Iris pigment epithelial cell (primary cell): ENCODE measurements at regions not wholly inside any gene's neighbourhood (a gene's known extent, or its start where the extent isn't known, plus 50 kb on each side); places are given as distances from the start of the nearest gene placed in this dataset.
"Not testable (repeated sequence)": the region's sequence is repeated elsewhere in the genome, so short reads cannot be mapped to it uniquely, and the experiment has no call there.

ENCODE experiments used
- DNase-seq: peaks from one replicate; pipeline ENCODE4 v3.0.0-alpha.2; 2011; ENCODE audit warnings: low read depth

DNA sequence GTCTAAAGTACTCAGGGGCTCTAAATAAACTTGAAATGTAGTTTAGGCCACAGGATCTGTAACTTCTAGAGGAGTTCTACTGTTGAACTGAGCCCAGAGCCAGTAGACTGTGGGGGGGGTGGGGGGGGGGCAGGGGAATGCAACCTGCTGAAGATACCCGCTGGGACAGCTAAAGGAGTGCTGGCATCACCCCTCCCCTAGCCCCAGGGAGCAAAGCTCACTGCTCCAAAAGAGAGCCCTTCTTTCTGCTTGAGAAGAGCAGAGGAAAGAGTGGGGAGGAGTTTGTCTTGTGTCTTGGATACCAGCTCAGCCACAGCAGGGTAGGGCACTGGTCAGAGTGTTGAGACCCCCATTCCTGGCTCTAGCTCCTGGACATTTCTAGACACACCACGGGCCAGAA lies 414.0 kb upstream of the KLHL29 start:
- DNase-seq = no peak

DNA sequence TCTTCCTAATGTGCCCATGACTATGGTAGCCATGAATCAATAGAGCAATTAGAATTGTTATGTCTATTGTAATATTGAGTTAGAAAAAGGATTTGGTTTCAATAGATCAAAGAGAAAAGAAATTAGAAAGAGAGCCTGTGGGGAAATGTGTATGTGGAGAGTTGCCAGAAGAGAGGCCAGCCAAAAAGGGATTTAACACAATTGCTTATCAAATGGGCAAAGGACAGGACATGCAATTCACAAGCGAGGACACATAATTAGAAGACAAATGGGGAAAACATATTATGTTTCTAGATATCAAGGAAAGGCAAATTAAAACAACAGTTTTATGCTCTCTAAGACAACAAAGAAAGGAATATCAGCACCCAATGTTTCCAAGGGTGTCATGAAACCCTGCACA lies 403.2 kb upstream of the KLHL29 start:
- DNase-seq = no peak

DNA sequence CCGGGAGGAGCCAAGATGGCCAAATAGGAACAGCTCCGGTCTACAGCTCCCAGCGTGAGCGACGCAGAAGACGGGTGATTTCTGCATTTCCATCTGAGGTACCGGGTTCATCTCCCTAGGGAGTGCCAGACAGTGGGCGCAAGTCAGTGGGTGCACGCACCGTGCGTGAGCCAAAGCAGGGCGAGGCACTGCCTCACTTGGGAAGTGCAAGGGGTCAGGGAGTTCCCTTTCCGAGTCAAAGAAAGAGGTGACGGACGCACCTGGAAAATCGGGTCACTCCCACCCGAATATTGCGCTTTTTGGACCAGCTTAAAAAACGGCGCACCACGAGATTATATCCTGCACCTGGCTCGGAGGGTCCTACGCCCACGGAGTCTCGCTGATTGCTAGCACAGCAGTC lies 400.8 kb upstream of the KLHL29 start:
- DNase-seq = not testable (repeated sequence)

DNA sequence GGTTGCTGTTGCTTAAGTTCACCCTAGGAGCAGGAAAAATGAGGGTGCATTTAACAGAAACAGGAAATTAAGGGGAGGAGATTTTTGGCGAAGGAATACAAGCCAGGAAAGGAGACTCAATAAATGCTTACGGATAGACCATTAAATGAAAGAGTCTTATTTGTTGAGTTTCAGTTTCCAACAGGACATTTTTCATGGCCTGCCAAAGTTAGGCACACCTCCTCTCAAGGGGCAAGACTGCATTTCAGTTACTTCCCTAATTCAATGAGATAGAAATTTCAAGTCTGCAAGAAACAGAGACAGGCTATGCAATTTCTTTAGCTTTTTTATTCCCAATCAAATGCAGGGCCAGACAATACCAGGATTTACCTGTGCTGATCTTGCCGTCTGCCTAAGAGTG lies 394.7 kb upstream of the KLHL29 start:
- DNase-seq = no peak

DNA sequence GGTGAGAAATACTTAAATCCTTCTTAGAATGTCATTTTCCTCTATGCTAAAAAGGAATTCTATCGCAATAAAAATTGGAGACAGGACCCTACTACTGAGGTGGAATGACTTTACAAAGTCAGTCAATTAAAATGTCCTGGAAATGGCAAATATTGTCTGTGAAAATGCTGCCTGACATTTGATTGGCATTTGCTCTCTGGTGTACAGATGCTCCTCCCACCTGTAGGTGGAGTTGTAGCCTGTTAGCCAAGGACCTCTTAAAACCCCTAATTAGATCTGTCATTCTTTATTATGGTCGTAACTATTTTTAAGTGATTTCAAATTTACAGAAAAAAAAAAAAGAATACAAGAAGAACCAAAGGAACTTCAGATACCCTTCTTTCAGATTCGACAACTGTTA lies 393.1 kb upstream of the KLHL29 start:
- DNase-seq = no peak

DNA sequence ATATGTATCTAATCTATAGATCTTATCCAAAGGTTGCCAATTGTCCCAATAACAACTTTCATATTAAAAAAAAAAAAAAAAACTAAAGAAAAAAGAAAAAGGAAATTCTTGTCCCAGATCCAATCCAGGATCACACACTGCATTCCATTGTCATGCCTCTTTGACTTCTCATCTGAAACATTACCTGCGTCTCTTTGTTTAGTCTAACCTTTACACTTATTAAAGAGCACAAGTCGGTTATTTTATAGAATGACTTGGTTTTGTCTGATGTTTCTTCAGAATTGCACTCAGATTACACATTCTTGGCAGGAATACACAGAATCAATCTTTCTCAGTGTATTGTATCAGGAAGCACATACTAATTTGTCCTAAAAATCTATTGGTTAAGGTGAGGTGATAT lies 392.5 kb upstream of the KLHL29 start:
- no peak for DNase-seq

DNA sequence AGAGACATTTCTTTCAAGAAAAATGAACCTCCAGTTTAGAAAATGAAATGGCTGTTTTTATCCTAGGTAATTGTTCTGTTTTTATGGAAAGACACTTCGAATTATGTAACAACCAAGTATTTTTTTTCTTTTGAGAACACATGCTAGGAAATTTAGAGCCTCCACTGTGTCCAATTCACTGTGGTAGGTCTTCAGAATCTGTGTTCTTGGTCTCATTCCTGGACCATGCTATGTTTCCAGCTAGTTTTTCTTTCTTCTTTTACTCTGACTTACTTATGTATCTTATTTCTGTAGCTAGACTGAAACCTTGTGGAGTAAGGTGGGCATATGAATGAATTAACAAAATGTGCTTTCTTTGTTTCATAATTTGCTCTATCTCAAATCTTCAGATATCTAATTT lies 391.7 kb upstream of the KLHL29 start:
- DNase-seq = no peak

DNA sequence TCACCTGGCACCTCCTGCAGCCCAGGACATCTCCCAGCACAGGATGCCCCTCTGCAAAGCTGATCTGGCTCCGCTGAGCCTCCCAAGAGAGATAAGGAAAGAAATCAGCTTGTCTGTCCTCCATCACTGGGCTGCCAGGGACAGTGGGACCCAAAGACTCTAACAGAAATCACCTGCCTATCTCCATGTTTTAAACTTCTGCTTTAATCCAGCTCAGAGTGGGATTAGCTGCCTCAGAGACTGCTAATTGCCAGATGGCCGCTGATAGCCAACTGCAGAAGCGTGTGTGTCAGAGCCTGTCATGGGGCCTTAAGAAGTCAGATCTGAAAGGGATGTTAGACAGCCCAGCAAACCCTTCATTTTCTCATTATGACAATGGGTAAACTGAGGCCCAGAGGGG lies 389.4 kb upstream of the KLHL29 start:
- no peak for DNase-seq

DNA sequence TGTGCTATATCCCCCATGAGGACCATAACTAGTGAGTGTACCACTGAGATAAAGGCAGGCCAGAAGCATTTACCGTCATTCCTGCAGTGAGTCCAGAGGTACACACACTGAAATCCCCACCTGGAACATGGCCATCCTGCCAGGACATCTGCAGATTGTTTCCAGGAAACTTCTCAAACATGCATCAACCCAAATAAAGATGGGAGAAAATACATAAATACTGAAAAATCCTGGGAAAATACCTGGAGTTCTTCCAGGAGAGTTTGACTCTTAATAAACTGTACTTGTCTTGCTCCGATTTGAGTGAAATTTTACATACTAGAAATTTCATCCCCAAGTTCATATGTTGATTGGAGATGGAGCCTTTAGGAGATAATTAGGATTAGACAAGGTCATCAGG lies 388.1 kb upstream of the KLHL29 start:
- DNase-seq = no peak

DNA sequence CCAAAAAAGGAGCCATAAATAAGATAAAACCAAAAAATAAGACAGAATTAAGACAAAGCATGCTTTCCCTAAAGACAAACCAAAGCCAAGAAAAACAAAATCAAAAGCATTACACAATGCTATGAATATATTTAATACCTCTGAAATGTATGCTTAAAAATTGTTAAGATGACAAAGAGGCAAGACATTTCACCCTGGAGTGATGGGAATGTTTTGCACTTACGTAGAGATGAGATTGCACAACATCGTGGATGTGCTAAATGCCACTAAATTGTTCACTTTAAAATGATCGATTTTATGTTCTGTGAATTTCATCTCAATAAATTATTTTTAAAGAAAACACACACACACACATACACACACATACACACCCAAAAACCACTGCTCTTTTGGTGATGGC lies 386.6 kb upstream of the KLHL29 start:
- DNase-seq = no peak

DNA sequence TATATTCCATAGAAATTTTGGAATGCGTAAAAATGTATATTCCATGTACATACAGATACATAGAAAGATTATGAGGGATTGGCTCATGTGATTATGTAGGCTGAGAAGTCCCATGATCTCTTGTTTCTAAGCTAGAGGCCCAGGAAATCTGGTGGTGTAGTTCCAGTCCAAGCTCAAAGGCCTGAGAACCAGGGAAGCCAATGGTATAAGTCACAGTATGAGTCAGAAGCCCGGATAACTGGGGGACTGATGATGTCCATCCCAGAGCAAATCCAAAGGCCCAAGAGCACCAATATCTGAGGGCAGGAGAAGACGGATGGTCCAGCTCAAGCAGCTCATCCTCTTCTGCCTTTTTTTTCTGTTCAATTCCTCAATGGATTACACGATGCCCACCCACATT lies 385.0 kb upstream of the KLHL29 start:
- DNase-seq = peak; percentile 7

DNA sequence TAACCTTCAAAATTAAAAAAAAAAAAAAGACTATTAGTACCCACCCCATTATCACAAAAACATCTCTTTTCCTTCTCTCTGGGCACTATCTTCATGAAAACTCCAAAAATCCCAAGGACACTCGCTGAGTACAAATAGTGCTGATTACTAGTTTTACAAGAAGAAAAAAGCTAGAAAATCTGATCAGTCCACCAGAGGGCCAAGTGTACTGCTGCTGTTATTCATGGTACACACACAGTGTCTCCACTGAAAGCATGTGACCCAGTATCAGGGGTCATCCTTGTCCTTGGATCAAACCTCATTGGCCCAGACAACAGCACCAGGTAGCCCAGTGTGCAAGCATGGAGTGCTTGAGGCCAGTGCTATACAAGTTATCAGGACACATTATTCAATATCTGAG lies 382.7 kb upstream of the KLHL29 start:
- no peak for DNase-seq

DNA sequence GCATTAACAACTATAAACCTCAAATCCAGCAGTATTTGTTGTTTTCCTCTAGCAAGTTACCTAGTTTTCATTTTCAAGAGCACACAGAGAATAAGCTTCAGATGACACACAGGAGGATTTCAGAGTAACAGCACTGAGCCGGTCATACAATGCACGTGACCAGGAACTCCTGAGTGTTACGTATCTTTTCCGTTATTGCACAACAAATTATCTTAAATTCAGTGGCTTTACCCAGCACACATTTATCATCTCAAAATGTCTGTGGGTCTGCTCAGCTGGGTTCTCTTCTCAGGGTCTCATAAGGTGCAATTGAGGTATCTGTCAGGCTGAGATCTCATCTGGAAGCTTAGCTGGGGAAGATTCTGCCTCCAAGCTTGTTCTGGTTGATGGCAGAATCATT lies 379.5 kb upstream of the KLHL29 start:
- no peak for DNase-seq

DNA sequence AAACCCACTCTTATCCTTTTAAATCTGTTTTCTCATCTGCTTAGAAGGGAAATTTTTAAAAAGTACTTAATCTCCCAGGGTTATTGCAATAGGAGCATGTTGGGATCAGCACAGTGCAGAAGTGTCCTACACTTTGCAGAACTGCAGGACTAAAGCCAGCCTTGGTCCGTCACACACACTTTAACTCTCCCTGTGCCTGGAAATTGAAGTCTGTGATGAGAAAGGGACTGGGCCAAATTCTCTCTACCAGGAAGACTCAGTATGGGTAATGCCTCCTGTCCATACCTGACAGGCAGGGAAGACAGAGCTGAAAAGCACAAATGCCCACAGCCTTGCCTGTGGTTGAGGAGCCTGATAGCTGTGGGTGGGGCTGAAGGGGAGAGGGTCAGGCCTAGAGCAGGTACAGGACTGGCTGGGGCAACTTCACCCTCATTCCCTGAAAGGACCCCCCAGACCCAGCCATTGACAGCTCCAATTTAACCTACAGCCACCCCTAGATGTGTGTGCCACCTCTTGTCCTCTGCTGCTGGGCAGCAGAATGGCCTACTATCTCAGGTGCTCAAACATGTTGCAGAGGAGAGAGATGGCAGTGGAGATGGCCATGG lies 377.2 kb upstream of the KLHL29 start:
- DNase-seq = no peak

DNA sequence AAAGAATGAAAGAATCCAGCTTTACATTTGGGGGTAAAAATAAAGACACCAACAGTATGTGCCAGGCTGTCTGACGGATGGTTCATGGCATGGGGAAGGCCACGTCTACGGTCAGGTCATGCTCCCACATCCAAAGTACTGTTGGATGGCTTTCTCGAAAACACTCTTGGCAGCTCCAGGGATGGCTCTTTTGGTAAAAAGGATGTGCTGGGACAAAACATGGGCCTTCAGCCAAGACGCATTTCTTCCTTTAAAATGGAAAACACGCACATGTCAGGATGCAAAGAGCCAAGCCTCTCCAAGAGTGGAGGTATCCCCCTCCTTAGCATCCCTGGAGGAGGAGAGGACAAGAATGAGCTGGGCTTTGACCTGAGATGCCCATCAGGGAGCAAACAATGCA lies 376.5 kb upstream of the KLHL29 start:
- DNase-seq = no peak

DNA sequence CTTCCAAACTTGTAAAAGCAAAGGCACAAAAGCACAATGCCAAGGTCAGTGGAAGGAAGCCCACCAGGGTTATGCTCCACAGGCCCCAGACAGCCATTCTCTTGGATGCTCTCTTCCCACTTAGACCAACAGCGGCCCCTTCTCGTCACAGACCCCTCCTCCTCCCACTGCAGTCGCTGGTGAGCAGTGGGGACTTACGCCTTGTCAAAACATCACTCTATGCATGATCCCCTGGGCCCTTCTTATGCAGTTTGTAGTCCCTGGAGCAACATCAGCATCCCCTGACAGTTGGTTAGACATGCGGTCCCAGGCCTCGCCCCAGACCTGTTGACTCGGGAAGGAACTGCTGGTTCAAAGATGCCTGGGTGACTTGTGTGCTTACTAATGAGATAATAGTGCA lies 376.0 kb upstream of the KLHL29 start:
- DNase-seq = no peak

DNA sequence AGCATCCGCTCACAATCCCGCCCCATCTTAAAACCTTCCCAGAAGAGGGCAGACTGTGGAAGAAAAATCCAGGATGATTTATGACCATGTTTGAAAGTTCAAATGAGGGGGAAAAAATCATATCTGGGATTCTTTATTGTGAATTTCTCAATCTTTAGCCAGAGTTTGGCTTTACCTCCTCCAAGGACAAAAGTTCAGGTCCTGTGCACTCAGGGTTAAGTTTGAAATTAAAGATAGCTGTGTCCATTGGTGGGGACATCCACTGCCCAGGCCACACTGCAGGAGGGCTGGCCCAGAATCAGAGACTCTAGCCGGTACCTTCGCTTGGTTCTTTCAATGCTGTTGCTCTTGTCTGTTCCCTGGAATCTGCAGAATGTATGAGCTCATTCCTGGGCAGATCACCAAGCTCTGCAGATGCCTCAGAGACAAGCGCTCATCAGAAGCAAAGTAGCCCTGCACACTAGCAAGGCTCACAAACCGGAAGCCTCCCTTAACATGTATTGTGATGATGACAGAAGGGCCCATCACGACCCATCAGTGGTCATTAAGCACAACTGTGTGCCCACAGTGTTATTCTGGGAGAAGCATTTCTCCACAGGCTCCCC lies 375.3 kb upstream of the KLHL29 start:
- DNase-seq = peak; percentile 39

DNA sequence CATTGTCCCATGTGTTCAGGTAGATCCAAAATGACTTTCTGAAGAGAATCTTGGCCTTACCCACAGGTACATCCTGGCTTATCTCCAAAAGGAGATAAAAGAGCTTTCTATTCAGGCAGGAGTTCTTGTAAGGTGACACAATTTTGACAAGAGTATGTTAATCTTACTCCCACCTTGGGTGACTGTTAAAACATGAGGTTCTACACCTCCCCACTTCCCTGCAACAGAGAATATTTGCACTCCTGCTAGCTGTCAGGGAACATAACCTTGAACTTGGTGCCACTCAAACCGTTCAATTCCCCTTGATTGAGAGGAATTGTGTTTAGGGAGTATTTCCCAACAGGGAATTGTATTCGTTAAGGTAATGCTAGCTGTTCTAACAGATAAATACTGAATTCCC lies 372.5 kb upstream of the KLHL29 start:
- no peak for DNase-seq

DNA sequence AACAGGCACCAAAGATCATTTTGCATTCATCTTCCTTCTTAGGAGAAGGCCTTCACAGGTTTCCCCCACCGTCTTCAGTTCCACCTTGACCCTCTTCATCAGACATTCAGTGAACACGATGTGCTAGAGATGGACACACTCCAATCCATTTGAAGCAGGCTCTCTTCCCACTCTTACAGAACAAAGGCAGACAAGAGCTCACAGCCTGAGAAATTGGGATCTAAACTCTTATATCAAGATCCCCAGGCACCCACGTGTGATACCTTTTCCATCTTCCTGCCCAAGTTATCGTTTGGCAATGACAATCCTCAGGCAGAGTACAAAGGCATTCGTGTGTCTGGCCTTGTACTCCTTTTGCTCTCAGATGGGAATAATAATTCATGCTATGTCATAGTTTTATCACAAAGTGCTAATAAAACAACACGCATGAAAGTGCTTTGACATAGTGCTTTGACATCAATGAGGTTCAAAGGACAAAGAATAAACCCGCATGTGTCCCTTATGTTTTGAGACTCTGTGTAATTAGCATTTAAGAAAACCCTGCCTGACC lies 369.3 kb upstream of the KLHL29 start:
- no peak for DNase-seq

DNA sequence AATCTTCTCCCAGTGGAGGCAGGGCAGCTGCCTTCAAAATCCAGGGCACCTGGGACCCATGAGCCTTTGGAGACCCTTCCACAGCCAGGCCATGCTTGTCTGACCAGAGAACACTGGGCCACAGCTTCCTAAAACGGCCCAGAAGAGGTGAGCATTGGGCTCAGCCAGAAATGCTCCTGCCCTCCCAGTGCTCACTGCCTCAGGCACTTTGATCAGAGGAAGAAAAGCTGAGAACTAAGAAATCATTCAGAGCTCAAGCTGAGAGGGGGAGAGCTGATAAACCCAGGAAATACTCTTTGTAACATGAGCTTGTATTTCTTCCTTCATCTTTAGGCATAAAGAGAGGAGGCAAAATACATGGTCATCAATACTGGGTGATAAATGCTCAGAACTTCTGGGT lies 365.5 kb upstream of the KLHL29 start:
- no peak for DNase-seq

DNA sequence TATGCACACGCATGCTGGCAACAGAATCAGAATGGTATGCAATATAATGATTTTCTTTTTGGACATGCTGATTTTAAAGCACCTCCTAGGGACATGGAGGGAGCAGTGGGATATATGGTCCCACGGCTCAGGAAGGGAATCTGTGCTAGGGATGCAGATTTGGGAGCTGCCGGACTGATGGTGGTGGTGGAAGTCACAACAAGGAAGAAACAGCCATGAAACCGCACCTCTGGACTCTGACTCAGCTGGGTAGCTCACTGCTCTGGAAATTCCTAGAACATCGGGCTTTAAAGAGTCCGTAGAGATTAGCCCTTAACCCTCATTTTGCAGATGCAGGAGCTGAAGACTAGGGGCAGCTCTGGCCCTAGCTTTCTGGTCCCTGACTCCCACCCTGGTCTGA lies 364.3 kb upstream of the KLHL29 start:
- DNase-seq = no peak

DNA sequence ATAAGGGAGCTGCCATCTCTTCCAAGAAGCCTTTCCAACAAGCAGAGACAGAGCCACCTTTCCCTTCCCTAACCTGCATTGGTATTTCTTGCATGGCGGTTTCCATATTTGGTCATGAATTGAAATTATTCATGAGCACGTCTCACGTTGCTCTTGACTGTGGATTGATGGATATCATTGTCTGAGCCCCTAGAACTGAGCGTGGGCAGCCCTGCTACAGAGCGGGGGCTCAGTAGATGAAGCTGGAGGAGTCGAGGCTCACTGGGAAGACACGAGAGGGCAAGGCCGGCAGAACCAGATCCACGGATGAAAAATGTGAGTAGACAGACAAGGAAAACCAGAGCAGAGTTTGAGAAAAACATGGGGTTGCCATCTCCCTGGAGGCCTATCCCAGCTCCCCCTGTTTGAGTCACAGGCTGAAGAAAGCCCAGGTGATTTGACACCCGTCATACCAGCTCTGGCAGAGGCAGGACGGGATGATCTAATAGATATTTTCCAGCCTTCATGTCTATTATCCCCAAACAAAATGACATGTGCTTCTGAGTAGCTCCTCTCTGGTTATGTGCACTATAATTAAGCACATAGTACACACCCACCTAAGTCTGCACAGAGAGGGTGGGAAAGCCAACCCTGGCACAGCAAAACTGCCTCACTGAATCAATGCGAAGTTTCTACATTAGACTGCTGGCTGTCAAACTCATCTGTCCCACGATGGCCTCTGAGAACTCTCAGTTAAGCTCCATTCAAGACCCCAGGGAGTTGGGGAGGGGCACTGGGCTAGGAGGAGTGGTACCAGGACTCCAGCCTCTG lies 363.5 kb upstream of the KLHL29 start:
- DNase-seq = no peak

DNA sequence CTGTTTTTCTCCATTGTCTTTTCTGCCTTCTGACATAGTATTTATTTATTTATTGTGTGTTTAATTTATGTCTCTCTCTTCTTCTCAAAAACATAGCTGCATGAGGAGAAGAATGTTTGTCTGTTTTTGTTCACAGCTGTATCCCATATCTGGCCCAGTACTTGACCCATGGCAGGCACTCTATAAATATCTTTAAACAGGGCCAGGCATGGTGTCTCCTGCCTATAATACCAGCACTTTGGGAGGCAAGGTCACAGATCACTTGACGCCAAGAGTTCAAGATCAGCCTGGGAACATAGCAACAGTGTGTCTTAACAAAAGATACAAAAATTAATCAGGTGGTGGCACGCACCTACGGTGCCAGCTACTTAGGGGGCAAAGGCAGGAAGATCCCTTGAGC lies 361.3 kb upstream of the KLHL29 start:
- no peak for DNase-seq
